ENCODE measurements at regions not wholly inside any gene's neighbourhood (a gene's known extent, or its start where the extent isn't known, plus 50 kb on each side); places are given as distances from the start of the nearest gene placed in this dataset.

DNA sequence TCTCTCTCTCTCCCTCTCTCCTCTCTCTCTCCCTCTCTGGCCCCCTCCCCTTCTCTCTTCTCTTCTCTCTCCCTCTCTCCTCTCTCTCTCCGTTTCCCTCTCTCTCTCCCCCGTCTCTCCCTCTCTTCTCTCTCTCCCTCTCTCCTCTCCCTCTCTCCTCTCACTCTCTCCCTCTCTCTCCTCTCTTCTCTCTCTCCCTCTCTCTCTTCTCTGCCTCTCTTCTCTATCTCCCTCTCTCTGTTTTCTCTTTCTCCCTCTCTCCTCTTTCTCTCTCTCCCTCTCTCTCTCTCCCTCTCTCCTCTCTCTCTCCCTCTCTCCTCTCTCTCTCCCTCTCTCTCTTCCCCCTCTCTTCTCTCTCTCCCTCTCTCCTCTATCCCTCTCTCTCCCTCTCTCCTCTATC, 98.3 kb upstream of the FGF3 start:
- TF ChIP-seq PKNOX1 (IDR thresholded peaks at IDR 0.05) (no peak), FOXM1 (IDR thresholded peaks at IDR 0.05; ENCODE audit: borderline replicate concordance) (no peak), TARDBP (IDR thresholded peaks at IDR 0.05) (no peak)
